ENCODE measurements at regions not wholly inside any gene's neighbourhood (a gene's known extent, or its start where the extent isn't known, plus 50 kb on each side); places are given as distances from the start of the nearest gene placed in this dataset.

DNA sequence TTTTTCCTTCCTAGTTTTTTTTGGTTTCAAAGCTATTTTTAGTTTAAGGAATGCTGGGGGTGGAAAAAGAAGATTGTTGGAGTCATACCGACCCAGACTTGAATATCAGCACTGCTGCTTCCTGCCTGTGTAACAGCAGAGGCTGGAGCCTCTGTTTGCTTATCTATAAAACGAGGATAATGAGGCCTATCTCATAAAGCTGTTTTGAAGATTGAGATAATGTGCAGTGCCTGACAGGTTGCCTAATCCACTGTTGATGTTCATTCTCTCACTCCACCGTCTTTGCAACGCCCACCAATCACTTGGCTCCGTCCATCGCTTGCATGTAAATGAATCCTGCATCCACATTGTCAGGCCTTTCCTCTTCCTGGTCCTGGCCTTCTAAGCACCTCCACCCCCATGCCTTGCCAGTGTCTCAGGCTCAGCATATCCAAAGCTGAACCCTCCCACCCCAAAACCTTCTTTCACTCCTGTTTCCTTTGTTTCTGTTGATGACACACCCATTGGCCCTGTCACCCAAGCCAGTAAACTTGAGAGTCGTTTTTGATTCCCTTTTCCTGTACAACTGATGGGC, 94.9 kb downstream of the MEX3B start:
- Histone ChIP-seq H3K36me3 (ENCODE audit: control insufficient read depth in 1 of 2, insufficient read depth in 2 of 2, low read depth in 1 of 2, low read length in 2 of 2) (no peaks in the 10 kb centered on the region), H3K4ac (ENCODE audit: low read depth in 1 of 2, low read length in 2 of 2) (no peak overlapping the region), H2BK15ac (ENCODE audit: low read depth, poor library complexity, severe bottlenecking) (no peak overlapping the region), H2BK5ac (ENCODE audit: low read depth, low read length, poor library complexity, severe bottlenecking) (no peak overlapping the region), H3K27ac (ENCODE audit: low read length, poor library complexity, severe bottlenecking) (no peak overlapping the region), H3K27me3 (ENCODE audit: control insufficient read depth in 1 of 2, insufficient read depth in 1 of 2, low read length in 2 of 2) (no peaks in the 10 kb centered on the region), H3K14ac (ENCODE audit: low read length in 2 of 2) (no peak overlapping the region), H3K9me3 (ENCODE audit: control insufficient read depth, low read length) (no peaks in the 10 kb centered on the region), H4K8ac (ENCODE audit: low read length) (peak overlapping the region; percentile 45), H2BK120ac (ENCODE audit: low read depth, low read length) (no peak overlapping the region), H3K79me1 (replicated peaks; ENCODE audit: low read length, poor library complexity, severe bottlenecking) (no peaks in the 10 kb centered on the region), H4K91ac (ENCODE audit: low read length) (peak overlapping the region; percentile 68), H3K18ac (ENCODE audit: low read depth in 1 of 2, low read length in 2 of 2) (no peak overlapping the region), H3K4me3 (ENCODE audit: insufficient read depth in 1 of 2, low read depth in 1 of 2, low read length in 2 of 2) (no peak overlapping the region), H3K4me2 (ENCODE audit: low read length, poor library complexity, severe bottlenecking) (no peak overlapping the region), H3K9ac (ENCODE audit: low read length) (no peak overlapping the region), H3K4me1 (ENCODE audit: control insufficient read depth, insufficient read depth, low read depth, low read length) (peaks cover 2% of the 10 kb centered on the region), H2BK12ac (ENCODE audit: low read length in 2 of 2) (peak overlapping the region in 1 of 2 experiments; percentile 26), H3K23ac (ENCODE audit: low read length in 2 of 2) (no peak overlapping the region), H2AK5ac (ENCODE audit: low read length, severe bottlenecking) (no peak overlapping the region), H2AFZ (ENCODE audit: low read depth, low read length) (no peak overlapping the region)
- 60% methylated on average over 7 of the region's 7 CpGs for WGBS
- peak; percentile 22 for DNase-seq

DNA sequence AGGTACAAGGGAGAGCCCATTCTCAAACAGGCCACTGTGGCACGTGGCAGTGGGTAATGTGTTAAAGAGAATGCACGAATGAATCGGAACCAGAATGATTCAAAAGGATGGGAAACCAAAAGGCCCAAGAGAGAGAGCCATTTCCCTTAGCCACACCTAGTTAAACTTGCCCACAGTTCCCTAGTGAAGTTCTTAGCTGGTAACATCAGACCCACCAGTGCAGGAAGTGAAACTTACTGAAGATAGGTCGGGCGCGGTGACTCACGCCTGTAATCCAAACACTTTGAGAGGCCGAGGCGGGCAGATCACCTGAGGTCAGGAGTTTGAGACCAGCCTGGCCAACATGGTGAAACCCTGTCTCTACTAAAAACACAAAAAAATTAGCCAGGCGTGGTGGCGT, 97.1 kb downstream of the MEX3B start:
- Histone ChIP-seq H3K4ac (ENCODE audit: low read depth in 1 of 2, low read length in 2 of 2) (no peak overlapping the region), H3K9me3 (ENCODE audit: control insufficient read depth, low read length) (no peaks in the 10 kb centered on the region), H4K8ac (ENCODE audit: low read length) (no peak overlapping the region), H2BK12ac (ENCODE audit: low read length in 2 of 2) (no peak overlapping the region), H3K4me1 (ENCODE audit: control insufficient read depth, insufficient read depth, low read depth, low read length) (peaks cover 2% of the 10 kb centered on the region), H2BK15ac (ENCODE audit: low read depth, poor library complexity, severe bottlenecking) (no peak overlapping the region), H3K4me3 (ENCODE audit: insufficient read depth in 1 of 2, low read depth in 1 of 2, low read length in 2 of 2) (no peak overlapping the region), H3K79me1 (replicated peaks; ENCODE audit: low read length, poor library complexity, severe bottlenecking) (no peaks in the 10 kb centered on the region), H2BK120ac (ENCODE audit: low read depth, low read length) (no peak overlapping the region), H2BK5ac (ENCODE audit: low read depth, low read length, poor library complexity, severe bottlenecking) (no peak overlapping the region), H3K9ac (ENCODE audit: low read length) (no peak overlapping the region), H3K14ac (ENCODE audit: low read length in 2 of 2) (no peak overlapping the region), H3K27ac (ENCODE audit: low read length, poor library complexity, severe bottlenecking) (no peak overlapping the region), H4K91ac (ENCODE audit: low read length) (no peak overlapping the region), H3K4me2 (ENCODE audit: low read length, poor library complexity, severe bottlenecking) (no peak overlapping the region), H3K18ac (ENCODE audit: low read depth in 1 of 2, low read length in 2 of 2) (no peak overlapping the region), H2AK5ac (ENCODE audit: low read length, severe bottlenecking) (no peak overlapping the region), H3K36me3 (ENCODE audit: control insufficient read depth in 1 of 2, insufficient read depth in 2 of 2, low read depth in 1 of 2, low read length in 2 of 2) (no peaks in the 10 kb centered on the region), H2AFZ (ENCODE audit: low read depth, low read length) (no peak overlapping the region), H3K27me3 (ENCODE audit: control insufficient read depth in 1 of 2, insufficient read depth in 1 of 2, low read length in 2 of 2) (no peaks in the 10 kb centered on the region), H3K23ac (ENCODE audit: low read length in 2 of 2) (no peak overlapping the region)
- 74% methylated on average over 11 of the region's 11 CpGs for WGBS
- peak; percentile 14 for DNase-seq

DNA sequence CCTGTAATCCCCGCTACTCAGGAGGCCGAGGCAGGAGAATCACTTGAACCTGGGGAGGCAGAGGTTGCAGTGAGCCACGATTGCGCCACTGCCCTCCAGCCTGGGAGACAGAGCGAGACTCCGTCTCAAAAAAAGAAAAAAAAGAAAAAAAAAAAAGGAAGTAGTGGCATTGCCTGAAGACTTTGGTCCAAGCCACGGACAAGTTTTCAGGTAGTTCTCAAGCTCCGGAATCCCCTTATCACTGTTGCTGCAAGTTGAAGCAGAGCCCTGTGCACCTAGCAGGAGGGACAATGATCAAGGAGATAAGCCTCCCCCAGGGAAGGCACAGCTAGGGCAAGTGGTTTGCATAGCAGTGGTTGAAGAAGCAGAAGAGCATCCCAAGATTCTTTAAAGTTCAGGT, 97.6 kb downstream of the MEX3B start:
- no peaks in the 10 kb centered on the region for H3K36me3 ChIP-seq (ENCODE audit: control insufficient read depth in 1 of 2, insufficient read depth in 2 of 2, low read depth in 1 of 2, low read length in 2 of 2)
- WGBS, result 97% methylated on average over 8 of the region's 8 CpGs
- H2BK12ac ChIP-seq (ENCODE audit: low read length in 2 of 2), result no peak overlapping the region
- H2AK5ac ChIP-seq (ENCODE audit: low read length, severe bottlenecking), result no peak overlapping the region
- peaks cover 2% of the 10 kb centered on the region for H3K4me1 ChIP-seq (ENCODE audit: control insufficient read depth, insufficient read depth, low read depth, low read length)
- H3K27me3 ChIP-seq (ENCODE audit: control insufficient read depth in 1 of 2, insufficient read depth in 1 of 2, low read length in 2 of 2), result no peaks in the 10 kb centered on the region
- DNase-seq, result no peak
- no peak overlapping the region for H2BK15ac ChIP-seq (ENCODE audit: low read depth, poor library complexity, severe bottlenecking)
- no peak overlapping the region for H2BK5ac ChIP-seq (ENCODE audit: low read depth, low read length, poor library complexity, severe bottlenecking)
- no peak overlapping the region for H3K9ac ChIP-seq (ENCODE audit: low read length)
- no peaks in the 10 kb centered on the region for H3K9me3 ChIP-seq (ENCODE audit: control insufficient read depth, low read length)
- H3K4ac ChIP-seq (ENCODE audit: low read depth in 1 of 2, low read length in 2 of 2), result no peak overlapping the region
- no peak overlapping the region for H3K4me3 ChIP-seq (ENCODE audit: insufficient read depth in 1 of 2, low read depth in 1 of 2, low read length in 2 of 2)
- no peak overlapping the region for H4K91ac ChIP-seq (ENCODE audit: low read length)
- H3K18ac ChIP-seq (ENCODE audit: low read depth in 1 of 2, low read length in 2 of 2), result no peak overlapping the region
- H2AFZ ChIP-seq (ENCODE audit: low read depth, low read length), result no peak overlapping the region
- no peaks in the 10 kb centered on the region for H3K79me1 ChIP-seq (replicated peaks; ENCODE audit: low read length, poor library complexity, severe bottlenecking)
- no peak overlapping the region for H2BK120ac ChIP-seq (ENCODE audit: low read depth, low read length)
- H3K14ac ChIP-seq (ENCODE audit: low read length in 2 of 2), result no peak overlapping the region
- no peak overlapping the region for H3K23ac ChIP-seq (ENCODE audit: low read length in 2 of 2)
- no peak overlapping the region for H3K4me2 ChIP-seq (ENCODE audit: low read length, poor library complexity, severe bottlenecking)
- H3K27ac ChIP-seq (ENCODE audit: low read length, poor library complexity, severe bottlenecking), result no peak overlapping the region
- H4K8ac ChIP-seq (ENCODE audit: low read length), result no peak overlapping the region

- Histone ChIP-seq H4K91ac (ENCODE audit: low read length) (no peak overlapping the region), H3K4me2 (ENCODE audit: low read length, poor library complexity, severe bottlenecking) (no peak overlapping the region), H3K9me3 (ENCODE audit: control insufficient read depth, low read length) (no peaks in the 10 kb centered on the region), H3K79me1 (replicated peaks; ENCODE audit: low read length, poor library complexity, severe bottlenecking) (no peaks in the 10 kb centered on the region), H2BK15ac (ENCODE audit: low read depth, poor library complexity, severe bottlenecking) (no peak overlapping the region), H3K9ac (ENCODE audit: low read length) (no peak overlapping the region), H2BK12ac (ENCODE audit: low read length in 2 of 2) (no peak overlapping the region), H3K4me3 (ENCODE audit: insufficient read depth in 1 of 2, low read depth in 1 of 2, low read length in 2 of 2) (no peak overlapping the region), H3K27ac (ENCODE audit: low read length, poor library complexity, severe bottlenecking) (no peak overlapping the region), H3K36me3 (ENCODE audit: control insufficient read depth in 1 of 2, insufficient read depth in 2 of 2, low read depth in 1 of 2, low read length in 2 of 2) (no peaks in the 10 kb centered on the region), H3K14ac (ENCODE audit: low read length in 2 of 2) (no peak overlapping the region), H3K4me1 (ENCODE audit: control insufficient read depth, insufficient read depth, low read depth, low read length) (peaks cover 2% of the 10 kb centered on the region), H3K23ac (ENCODE audit: low read length in 2 of 2) (no peak overlapping the region), H3K4ac (ENCODE audit: low read depth in 1 of 2, low read length in 2 of 2) (no peak overlapping the region), H4K8ac (ENCODE audit: low read length) (no peak overlapping the region), H2BK5ac (ENCODE audit: low read depth, low read length, poor library complexity, severe bottlenecking) (no peak overlapping the region), H3K27me3 (ENCODE audit: control insufficient read depth in 1 of 2, insufficient read depth in 1 of 2, low read length in 2 of 2) (no peaks in the 10 kb centered on the region), H3K18ac (ENCODE audit: low read depth in 1 of 2, low read length in 2 of 2) (no peak overlapping the region), H2AK5ac (ENCODE audit: low read length, severe bottlenecking) (no peak overlapping the region), H2BK120ac (ENCODE audit: low read depth, low read length) (no peak overlapping the region), H2AFZ (ENCODE audit: low read depth, low read length) (no peak overlapping the region)
- WGBS, result 100% methylated on average over 2 of the region's 2 CpGs
- DNase-seq, result no peak
These were observed 98.3 kb downstream of the MEX3B start for GRCh38 chr15:81947548-81947947.
